ENCODE measurements at regions not wholly inside any gene's neighbourhood (a gene's known extent, or its start where the extent isn't known, plus 50 kb on each side); places are given as distances from the start of the nearest gene placed in this dataset.

DNA sequence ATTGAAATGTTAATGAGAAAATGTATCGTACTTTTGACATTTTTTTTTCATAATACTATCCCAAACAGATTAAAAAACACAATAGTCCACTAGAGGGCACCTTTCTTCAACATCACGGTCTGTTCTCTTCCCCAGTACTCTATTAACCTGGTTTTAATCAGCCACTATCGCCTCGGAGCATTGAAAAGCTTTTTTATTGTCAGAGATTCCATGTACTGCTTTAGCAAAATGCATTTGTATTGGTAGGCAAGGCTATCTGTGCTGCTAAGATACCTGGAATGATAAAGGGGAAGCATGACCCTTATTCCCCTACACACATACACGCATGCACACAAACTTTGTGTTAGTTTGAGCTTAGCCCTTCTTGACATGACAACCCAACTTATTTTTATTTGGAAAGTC is 160.1 kb upstream of the IL12A start:
- Mint-ChIP-seq H3K27me3 (ENCODE audit: insufficient read depth) (no peaks in the 10 kb centered on the region), H3K27ac (peak overlapping the region; percentile 77), H3K4me3 (peak overlapping the region; percentile 63), H3K4me1 (ENCODE audit: low read depth) (peaks cover 64% of the 10 kb centered on the region), H3K36me3 (ENCODE audit: low read depth) (no peaks in the 10 kb centered on the region), H3K9me3 (no peaks in the 10 kb centered on the region)
- TF ChIP-seq CTCF (IDR thresholded peaks at IDR 0.05) = peak; percentile 86
- DNase-seq = peak; percentile 68

- H3K4me1 Mint-ChIP-seq (ENCODE audit: low read depth) = peaks cover 59% of the 10 kb centered on the region
- DNase-seq = no peak
- H3K27ac Mint-ChIP-seq = peak overlapping the region; percentile 77
- peak overlapping the region; percentile 63 for H3K4me3 Mint-ChIP-seq
- no peak for TF ChIP-seq CTCF (IDR thresholded peaks at IDR 0.05)
- H3K9me3 Mint-ChIP-seq = no peaks in the 10 kb centered on the region
- H3K36me3 Mint-ChIP-seq (ENCODE audit: low read depth) = no peaks in the 10 kb centered on the region
- no peaks in the 10 kb centered on the region for H3K27me3 Mint-ChIP-seq (ENCODE audit: insufficient read depth)
Observed at GRCh38 chr3:159829056-159829455, 159.6 kb upstream of the IL12A start.

DNA sequence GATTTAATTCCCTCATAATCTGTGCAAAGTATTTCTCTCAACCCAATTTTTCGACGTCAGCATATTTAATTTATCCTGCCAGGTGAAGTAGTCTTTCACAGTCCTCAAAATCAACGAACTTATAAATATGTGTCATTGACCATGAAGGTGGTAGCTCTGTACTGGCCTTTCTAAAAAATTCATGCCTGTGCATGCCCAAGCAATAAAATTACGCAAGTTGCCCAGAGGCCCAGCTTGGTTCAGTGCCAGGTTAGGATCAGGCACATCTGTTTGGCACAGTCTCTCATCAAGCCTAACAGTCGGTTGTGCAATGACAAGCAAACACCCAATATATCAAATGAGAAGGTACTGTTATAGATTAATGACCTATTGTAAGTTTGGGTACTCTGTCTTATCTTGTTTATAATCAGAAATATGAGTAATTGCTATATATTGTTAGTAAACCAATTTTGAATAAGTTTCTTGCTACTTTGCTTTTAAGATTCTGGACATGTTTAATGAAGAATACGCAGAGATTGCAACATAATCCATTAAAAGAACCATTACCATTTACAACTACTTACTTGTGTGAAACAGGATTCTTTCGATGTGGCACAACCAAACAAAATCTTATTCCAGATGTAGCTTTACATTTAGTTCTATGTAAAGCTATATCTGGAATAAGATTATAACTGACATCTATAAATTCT is 159.0 kb upstream of the IL12A start:
- Mint-ChIP-seq H3K4me3 (peak overlapping the region; percentile 63), H3K27ac (peak overlapping the region; percentile 77), H3K9me3 (no peaks in the 10 kb centered on the region), H3K27me3 (ENCODE audit: insufficient read depth) (no peaks in the 10 kb centered on the region), H3K36me3 (ENCODE audit: low read depth) (no peaks in the 10 kb centered on the region), H3K4me1 (ENCODE audit: low read depth) (peaks cover 53% of the 10 kb centered on the region)
- TF ChIP-seq CTCF (IDR thresholded peaks at IDR 0.05) = no peak
- DNase-seq = peak; percentile 76

GRCh38 chr3:159830523-159831154 is 158.0 kb upstream of the IL12A start:
- H3K27ac Mint-ChIP-seq = peak overlapping the region; percentile 59
- no peaks in the 10 kb centered on the region for H3K9me3 Mint-ChIP-seq
- H3K4me3 Mint-ChIP-seq = no peak overlapping the region
- H3K36me3 Mint-ChIP-seq (ENCODE audit: low read depth) = no peaks in the 10 kb centered on the region
- TF ChIP-seq CTCF (IDR thresholded peaks at IDR 0.05) = no peak
- H3K27me3 Mint-ChIP-seq (ENCODE audit: insufficient read depth) = no peaks in the 10 kb centered on the region
- peaks cover 53% of the 10 kb centered on the region for H3K4me1 Mint-ChIP-seq (ENCODE audit: low read depth)
- peak; percentile 50 for DNase-seq

DNA sequence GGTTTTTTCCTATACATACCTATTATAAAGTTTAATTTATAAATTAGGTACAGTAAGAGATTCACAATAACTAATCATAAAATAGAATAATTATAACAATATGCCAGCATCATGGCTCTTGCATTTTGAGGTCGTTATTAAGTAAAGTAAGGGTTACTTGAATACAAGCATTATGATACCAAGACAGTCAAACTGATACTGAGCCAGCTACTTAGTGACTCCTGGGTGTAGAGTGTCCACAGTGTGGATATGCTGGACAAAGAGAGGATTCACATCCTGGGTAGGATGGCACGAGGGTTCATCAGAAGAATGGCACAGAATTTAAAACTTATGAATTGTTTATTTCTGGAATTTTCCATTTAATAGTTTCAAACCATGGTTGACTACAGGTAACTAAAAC is 157.2 kb upstream of the IL12A start:
- peaks cover 53% of the 10 kb centered on the region for H3K4me1 Mint-ChIP-seq (ENCODE audit: low read depth)
- DNase-seq = no peak
- H3K9me3 Mint-ChIP-seq = no peaks in the 10 kb centered on the region
- no peak overlapping the region for H3K4me3 Mint-ChIP-seq
- no peak for TF ChIP-seq CTCF (IDR thresholded peaks at IDR 0.05)
- peaks cover 3% of the 10 kb centered on the region; the same call in 1 of the 2 replicates for H3K27me3 Mint-ChIP-seq (ENCODE audit: insufficient read depth)
- H3K36me3 Mint-ChIP-seq (ENCODE audit: low read depth) = no peaks in the 10 kb centered on the region
- H3K27ac Mint-ChIP-seq = no peak overlapping the region

Measured in HFFc6 (cell line).